HG03045 (cell line): ENCODE measurements at regions not wholly inside any gene's neighbourhood (a gene's known extent, or its start where the extent isn't known, plus 50 kb on each side); places are given as distances from the start of the nearest gene placed in this dataset.

Source experiments
- ATAC-seq: cut with Tn5 transposase; IDR thresholded peaks from one replicate; pipeline ENCODE4 v1.9.1; 2021; ENCODE audit warnings: mild to moderate bottlenecking, moderate library complexity; ENCODE audit not compliant: unreplicated experiment

DNA sequence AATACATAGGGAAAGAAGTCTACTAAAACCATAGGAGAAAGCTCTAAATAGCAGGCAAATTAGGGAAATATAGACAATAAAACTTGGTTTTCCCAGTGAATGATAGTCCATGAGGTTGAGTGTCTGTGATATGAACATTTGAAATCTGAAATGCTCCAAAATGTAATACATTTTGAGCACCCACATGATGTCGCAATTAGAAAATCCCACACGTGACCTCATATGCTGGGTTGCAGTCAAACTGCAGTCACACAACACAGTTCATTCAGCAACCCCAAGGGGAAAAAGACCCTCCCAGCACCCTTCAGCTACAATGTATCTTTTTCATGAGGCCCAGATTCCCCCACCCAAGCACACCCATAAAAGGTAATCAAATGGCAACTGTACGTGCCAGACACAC, 155.6 kb downstream of the BTC start:
- ATAC-seq: no peak

DNA sequence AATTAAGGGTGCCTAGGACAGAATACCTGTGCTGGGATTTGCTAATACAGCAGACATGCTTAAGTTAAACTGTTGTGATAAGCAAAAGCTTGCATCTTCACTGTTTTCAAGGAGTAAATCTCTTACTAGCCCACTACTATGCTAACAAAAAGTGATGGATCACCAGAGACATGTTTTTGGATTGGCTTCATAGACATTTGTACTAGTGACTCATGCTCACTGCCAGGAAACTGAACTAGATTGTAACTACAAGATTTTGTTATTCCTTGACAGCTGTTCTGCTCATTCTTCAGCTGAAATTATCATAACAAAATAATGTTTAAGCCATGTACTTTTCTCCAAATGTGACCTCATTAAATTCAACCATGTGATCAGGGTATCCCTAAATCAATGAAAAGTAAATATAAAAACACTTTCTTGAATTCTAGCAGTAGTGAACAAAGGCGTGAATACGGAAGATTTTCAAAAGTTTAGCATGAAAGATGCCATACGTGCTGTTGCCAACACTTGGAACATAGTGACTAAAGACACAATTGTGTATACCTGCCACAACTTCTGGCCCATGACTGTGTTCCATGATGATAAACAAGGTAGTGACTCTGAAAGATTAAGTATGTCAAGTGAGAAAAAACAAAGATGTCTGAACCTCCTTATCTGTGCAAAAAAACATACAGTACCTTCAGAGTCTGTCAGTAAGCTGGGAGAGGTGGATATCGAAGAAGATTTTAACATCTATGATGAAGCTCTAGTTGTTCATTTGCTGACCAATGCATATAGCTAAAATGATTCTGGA, 154.0 kb downstream of the BTC start:
- no peak for ATAC-seq

DNA sequence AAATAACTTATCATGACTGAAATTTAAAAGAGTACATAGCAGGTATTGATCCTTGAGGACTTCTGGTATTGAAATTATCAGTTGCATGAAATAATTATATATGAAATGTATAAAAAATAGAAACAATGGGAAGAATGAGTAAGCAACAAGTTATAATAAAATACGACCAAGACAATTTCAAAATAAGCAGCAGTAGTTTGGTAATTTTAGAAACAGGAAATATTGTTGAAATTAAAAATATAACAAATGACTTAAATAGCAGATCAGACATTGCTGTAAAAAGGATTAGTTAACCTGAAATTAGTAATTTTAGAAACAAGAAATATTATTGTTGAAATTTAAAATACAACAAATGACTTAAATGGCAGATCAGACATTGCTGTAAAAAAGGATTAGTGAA, 152.3 kb downstream of the BTC start:
- no peak for ATAC-seq

DNA sequence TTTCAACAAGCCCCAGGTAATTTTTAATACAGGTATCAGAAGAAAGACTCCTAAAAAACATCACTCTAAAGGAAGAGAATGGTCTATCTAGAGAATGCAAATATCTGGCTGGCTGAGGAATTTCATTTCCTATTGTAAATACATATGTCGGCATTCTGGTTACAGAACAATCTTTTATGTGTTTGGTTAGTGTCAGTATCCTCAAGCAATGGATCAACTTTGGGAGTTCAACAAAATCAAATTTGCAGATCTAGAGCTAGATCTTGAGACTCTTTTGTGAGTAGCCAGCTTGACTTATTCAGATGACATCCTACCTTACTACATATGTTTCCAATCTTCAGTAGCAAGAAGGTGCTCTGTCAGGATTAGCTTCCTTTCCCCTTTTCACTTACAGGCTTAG, 145.1 kb downstream of the BTC start:
- ATAC-seq: no peak

DNA sequence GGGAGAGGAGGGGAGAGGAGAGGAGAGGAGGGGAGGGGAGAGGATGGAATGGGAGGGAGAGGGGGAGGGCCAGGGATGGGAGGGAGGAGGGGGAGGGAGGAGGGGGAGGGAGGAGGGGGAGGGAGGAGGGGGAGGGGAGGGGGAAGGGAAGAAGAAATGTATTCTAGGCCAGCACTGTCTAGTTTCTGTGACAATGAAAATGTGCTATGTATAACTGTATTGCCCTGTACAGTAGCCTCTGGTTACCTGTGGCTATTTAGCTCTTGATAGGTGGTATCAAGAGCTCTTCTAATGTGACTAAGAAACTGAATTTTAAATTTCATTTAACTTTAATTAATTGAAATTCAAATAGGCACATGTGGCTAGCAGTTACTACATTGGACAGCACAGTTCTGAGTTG, 143.1 kb downstream of the BTC start:
- no peak for ATAC-seq

DNA sequence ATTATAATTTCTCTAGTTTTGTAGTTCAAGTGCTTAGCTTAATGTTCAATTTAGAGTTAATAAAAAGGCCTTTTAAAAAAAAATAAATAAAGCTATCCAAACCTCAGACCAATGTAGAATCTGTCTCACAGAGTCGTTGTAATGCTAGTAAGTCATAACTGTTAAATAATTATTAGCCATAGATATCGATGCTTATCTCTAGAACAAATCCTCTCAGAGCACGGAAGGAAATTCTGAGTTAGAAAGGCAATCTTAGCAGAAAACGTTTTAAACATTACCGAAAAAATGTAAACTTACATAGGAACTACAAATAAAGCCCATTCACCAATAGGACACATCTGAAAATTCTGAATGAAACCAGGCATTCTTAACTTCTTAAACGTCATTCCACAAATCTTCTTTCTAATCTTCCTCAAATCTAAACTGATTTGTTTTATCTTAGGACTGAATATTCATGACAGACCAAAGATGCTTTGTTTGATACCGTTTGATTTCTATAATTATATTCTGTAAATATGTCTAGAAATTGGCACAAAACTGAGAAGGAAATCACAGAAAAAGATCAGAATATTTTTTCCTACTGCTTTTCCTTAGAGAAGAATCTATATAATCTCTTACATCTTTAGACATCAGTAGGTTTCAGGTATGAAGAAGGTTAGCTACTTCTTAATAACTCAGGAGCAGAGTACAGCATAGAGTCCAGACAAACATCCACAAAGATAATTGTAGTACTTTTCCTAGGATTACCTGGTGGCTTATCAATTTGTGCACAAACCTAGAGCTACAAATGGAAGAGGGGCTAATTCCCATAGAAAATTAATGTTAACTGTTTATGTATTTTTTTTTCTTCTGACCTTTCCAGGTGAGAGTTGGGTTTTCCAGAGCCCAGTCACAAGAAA, 140.7 kb downstream of the BTC start:
- no peak for ATAC-seq

DNA sequence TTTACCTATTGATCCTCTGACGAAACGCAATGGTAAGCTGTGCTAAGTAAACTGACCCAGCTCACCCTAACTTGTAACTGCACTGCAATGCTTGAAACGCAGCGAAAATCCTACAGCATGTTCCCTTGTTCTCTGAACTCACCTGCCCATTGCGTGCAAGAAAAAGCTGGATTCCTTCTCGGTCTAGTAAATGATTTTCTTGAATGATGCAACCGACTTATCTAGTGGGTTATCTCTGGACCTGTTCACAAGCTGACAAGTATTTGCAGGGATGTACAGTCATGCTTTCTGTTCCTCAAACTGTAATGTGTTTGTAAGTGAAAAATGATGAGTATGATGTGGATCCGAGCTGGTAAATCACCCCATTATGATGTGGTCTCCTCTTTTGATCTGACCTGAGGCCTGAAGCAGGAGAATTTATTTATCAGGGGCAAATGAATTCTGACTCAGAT, 140.1 kb downstream of the BTC start:
- no peak for ATAC-seq

DNA sequence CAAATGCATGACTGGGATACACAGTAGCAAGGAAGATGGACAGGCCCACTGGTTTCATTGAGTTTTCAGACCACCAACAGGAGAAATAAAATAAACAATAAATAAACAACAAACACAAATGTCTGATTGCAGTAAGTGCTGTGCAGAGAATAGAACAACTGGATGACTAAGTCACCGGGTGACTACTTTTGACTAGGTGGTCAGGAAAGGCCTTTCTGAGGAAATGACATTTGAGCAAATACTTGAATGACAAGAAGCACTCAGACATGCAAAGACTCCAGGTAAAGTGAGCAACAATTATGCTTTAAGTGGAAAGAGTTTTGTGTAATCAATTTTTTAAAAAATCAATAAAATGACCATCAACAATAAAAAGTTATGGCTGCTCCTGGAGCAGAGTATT, 137.7 kb downstream of the BTC start:
- no peak for ATAC-seq

DNA sequence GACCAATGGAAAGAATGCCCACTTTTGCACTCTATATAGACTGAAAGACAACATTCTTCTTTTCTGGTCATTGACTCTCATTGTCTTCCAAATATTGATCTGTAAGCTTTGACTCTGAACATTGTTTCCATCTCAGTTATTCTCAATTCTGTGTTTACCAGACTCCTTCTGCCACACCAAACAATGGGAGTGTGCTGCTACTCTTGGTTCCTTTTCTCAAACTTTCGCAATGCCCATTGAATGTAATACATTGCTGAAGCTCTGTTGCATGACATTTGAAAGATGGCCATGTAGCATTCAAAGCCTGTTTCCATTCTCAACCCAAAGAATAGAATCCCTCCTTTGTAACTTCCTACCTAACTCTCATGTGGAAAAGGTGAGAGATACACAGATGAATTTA, 136.2 kb downstream of the BTC start:
- ATAC-seq: no peak

DNA sequence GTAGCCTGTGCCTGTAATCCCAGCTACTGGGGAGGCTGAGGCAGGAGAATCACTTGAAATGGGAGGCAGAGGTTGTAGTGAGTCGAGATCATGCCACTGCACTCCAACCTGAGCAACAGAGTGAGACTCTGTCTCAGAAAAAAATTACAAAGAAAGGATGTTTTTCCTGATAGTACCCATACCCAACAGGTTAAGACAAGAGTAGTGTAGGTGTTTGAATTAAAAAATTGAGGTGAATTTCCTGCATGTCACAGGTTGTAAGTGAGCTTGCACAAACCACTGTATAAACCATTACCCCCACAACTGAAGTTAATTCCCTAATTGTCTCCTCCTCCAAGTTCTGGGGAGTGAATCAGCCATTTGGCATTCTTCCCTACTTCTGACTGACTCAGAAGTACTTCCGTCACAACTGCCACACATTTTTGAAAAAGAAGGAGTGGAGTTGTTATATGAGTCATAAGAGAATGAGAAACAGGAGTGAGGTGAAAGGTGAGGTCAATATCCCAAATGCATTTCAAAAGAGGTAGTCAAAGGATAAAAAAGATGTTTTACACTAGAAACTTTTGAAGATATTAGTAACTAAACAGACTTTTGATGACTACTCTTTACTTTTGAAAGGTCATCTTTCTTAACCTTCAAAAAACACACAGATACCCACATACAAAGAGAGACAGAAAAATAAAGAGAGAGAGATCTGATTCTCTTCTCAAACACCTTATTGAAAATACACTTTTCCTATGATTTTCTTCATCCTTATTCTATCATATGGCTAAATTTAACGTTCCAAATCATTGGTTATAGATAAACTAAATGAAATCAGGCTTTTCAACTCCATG, 134.5 kb downstream of the BTC start:
- no peak for ATAC-seq

DNA sequence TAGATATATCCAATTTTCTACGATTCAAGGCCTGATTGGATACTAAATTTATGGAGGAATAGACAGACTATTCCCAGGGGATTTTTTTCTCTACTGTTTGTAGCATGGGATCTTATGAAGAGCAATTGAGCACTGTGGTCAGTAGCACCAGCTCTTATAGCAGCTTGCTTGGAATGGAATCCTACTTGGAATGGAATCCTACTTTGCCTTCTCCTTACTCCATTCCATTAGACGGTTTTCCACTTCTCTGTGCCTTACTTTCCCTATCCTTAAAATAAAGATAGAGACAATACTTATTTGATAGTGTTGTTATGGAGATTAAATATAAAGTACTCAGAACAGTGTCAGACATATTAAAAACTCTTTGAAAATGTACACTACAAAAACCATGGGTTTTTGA, 133.5 kb downstream of the BTC start:
- ATAC-seq: no peak

DNA sequence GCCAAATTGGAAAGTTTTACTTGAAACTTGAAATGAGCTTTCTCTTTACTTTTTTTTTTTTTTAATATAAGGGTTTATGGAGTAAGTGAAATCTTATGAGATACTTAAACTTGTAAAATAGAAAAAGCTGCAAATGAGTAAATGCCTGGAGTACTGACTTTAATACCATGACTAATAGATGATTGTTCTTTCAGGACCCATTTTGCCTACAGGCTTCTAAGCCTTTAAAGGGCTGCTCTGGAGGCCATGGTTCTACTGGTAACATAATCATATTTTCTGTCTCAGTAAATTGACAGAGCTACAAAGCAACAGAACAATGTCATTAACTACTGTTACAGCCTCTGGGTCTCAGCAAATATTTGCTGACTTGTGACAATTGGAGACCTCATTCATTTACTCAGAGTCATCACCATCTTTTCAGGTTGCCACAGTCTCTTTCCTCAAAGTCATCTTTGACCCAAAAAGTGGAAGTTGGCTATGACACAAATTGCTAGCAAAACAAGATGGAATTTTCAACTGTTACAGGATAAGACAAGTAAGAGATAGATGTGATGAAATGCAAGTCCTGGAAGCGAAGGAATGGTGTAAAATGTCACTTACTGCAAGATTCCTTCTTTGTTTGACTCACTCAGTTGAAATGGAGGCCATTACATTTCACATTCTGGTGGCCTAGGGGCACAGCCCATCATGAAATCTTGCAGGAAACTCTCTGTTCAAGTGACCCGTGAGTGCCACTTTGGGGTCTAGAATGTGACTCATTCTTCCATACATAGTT, 132.7 kb downstream of the BTC start:
- ATAC-seq: no peak

DNA sequence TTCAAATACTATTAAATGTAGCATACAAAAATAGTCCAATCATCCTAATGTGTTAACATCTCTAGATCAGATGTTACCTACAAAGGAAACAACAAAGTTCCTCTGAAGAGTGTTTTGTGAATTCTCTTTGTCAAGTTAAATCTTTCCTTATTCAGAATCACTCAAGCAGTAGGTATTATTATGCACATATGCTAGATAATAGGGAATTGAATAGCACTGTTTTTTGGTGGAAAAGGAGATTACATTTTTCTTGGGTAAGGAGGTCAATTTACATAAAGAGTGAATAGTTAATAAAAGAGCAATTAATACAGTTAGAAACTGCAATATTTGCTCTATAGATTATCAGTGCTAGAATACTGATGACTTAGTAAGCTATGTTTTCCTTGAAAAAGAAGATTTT, 130.7 kb downstream of the BTC start:
- ATAC-seq: no peak

DNA sequence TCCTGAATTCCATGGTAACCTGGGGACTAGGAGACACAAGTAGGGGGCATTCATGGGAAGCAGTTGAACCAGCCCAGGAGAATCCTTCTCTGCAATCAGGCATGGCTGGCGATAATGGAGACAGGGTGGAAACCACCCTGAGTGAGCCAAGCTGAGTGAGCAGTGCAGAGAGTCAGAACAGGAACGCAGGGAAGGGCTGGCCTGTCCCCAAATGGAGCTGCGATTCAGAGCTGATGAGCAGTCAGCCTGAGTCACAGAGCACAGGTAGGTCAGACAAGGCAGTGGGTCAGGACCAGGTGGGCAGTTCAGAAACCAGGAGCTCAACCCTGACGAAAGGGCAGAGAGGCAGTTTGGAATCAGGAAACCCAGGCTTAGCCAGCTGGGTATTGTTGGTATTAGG, 129.0 kb downstream of the BTC start:
- ATAC-seq: no peak

DNA sequence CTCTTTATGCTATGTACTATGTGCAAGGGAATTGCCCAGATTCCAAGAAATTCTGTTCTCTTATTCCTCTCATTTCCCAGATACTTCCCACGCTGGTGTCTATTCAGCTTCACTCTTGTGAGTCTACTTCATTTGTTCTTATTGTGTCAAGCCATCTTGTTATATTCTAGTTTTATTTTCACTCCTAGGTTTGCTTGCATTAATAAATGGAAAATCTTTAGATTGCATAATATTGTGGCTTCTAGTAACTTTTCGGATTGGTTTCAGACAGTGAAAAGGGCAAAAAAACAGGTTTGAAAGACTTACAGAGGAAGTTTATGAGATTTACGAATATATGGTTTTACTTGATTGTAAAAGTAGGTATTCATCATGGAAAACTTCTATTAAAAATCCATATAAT, 128.4 kb downstream of the BTC start:
- no peak for ATAC-seq

DNA sequence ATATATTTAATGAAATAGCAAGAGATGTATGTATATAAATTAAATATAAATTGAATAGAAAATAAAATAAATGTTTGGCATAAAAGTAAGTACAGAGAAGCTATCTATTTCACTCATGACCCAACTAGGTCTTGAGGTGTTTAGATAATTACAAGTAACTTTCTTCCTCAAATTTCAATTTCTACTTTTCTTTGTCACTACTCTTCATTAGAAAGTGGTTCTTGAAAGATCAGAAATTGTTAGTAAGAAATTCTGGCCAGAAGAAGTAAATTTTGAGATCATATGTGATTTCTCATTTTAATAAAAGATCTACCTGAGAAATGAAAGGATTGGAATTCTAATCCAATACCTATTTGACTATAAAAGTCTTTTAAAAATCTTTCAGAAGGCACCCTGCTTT, 126.9 kb downstream of the BTC start:
- ATAC-seq: no peak

DNA sequence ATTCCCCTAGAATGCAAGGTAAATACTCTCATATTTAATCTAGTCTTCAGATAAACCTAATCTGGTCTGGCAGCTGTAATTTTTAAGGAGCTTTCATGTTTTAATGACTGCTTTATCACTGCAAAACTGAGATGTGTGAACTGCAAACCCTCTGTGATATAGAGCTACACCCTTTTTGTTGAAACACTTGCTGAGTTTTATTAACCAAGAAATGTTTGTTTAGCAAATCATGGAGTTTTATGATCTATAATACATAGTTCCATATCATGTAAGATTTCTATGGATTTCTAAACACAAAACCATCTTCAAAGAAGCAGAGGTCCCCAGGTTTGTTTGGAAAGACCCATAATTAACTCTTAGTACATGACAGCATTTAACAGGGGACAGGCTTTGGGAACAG, 126.4 kb downstream of the BTC start:
- ATAC-seq: no peak

DNA sequence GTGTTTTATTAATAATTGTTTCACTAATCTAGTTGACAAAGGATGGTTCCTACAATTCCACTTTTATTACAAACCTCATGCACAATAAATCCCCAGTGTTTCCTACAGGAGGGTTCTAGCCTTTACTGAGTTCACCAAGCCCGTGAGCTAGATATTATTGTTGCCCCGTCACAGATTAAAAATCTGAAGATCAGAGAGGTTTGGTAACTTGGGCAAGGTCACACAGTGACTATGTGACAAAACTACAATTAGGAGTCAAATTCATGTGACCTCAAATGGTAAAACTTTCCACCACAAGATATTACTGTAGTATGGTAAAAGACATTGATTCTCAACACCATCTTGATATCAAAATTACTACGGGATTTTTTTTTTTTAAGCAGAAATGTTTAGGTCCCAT, 124.6 kb downstream of the BTC start:
- no peak for ATAC-seq

DNA sequence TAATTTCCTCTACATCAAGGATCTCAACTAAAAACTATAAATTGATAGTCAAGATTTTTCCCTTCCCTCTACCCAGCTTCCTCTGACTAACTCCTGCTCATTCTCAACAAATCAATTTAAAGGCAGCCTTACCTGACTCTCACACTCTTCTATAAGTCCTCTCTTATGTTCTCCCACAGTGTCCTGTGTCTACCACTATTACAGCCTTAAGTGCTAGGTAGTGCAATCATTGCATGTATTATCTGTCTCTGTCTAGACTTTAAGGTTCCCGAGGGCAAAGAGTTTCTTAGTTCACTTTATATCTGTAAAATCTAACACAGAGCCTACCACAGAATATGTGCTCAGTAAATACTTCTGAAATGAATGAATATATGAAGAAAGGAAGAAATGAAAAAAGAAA, 123.7 kb downstream of the BTC start:
- no peak for ATAC-seq

DNA sequence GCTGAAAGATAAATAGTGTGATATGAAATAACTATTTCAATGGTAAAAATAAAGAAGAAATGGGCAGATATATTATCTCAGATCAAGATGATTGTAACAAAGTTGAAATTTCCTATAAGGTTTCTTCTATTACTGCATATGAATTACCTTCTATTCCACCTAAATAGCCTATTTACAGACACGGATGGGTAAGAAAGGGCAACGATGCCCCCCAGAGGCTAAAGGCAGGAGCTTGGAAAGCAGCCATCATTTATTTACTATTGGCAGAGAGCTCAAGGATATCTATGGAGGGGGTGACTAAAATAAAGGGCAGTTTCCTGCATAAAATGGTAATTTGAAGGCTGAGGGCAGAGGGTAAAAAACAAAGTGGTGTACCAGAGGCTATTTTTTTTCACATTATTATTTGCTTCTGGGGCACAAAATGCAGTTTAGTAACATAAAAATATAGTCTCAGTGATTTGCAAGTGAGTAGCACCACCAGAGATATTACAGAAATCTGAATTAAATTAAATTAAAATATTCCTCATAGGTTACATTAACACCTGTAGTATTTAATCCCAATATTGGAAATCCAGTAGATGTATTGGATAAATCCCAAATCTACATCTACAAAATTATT, 123.1 kb downstream of the BTC start:
- ATAC-seq: no peak
